Testis (tissue), 2 donors: ENCODE measurements at regions not wholly inside any gene's neighbourhood (a gene's known extent, or its start where the extent isn't known, plus 50 kb on each side); places are given as distances from the start of the nearest gene placed in this dataset.
"Not testable (repeated sequence)": the region's sequence is repeated elsewhere in the genome, so short reads cannot be mapped to it uniquely, and the experiment has no call there.

ENCODE experiments used
- DNase-seq: peaks from one replicate; pipeline ENCODE4 v3.0.0-alpha.2; 2019
- H3K27ac ChIP-seq, 2 donors: fragments of 200-600 bp; sonication (generic); one replicate each; pipeline ENCODE4 v1.5.1; 2019
- H3K27me3 ChIP-seq: fragments of 200-600 bp; sonication (generic); one replicate; pipeline ENCODE4 v1.5.1; 2019
- H3K36me3 ChIP-seq: fragments of 200-600 bp; sonication (generic); one replicate; pipeline ENCODE4 v1.5.1; 2017; ENCODE audit warnings: low read depth; ENCODE audit errors: missing control alignments
- H3K4me1 ChIP-seq: fragments of 200-600 bp; sonication (generic); one replicate; pipeline ENCODE4 v1.5.1; 2019
- H3K4me3 ChIP-seq, 2 donors: fragments of 200-600 bp; sonication (generic); one replicate each; pipeline ENCODE4 v1.5.1; 2017 to 2019
- H3K9me3 ChIP-seq: fragments of 200-600 bp; sonication (generic); one replicate; pipeline ENCODE4 v1.5.1; 2017
- CTCF ChIP-seq, 3 experiments: fragments of 450-650 bp in 2 of 3; fragments of 200-600 bp in 1 of 3; sonication (generic) in 1 of 3; IDR thresholded peaks; one replicate each; pipeline ENCODE4 v1.5.1; 2016 to 2019; ENCODE audit warnings: antibody characterized with exemption in 3 of 3, mild to moderate bottlenecking in 2 of 3, moderate library complexity in 1 of 3
- POLR2A ChIP-seq: fragments of 450-650 bp; IDR thresholded peaks from one replicate; pipeline ENCODE4 v1.6.1; 2017; ENCODE audit warnings: antibody characterized with exemption, mild to moderate bottlenecking, moderate library complexity
- WGBS, 2 donors: methylation state at CpG; one replicate each; pipeline ENCODE4 v1.1.5; 2018; 5-methylcytosine and 5-hydroxymethylcytosine counted together
- intact Hi-C: fragments of 100-400 bp; cut with DNase I; formaldehyde crosslinking; loops from one replicate; pipeline ENCODE4 v1.15.1; 2023; ENCODE audit warnings: low total_unique reads

GRCh38 chr2:88967844-88968243 lies 276.4 kb downstream of the RPIA start:
- Histone ChIP-seq H3K4me1 (no peaks in the 10 kb centered on the region), H3K36me3 (no peaks in the 10 kb centered on the region), H3K27ac (no peak overlapping the region), H3K4me3 (no peak overlapping the region), H3K9me3 (no peaks in the 10 kb centered on the region), H3K27me3 (no peaks in the 10 kb centered on the region)
- DNase-seq: no peak
- TF ChIP-seq CTCF (IDR thresholded peaks at IDR 0.05) (no peak), POLR2A (no peak)
- intact Hi-C loops: no loop called here
- 82 to 85% methylated on average over 3 of the region's 3 CpGs for WGBS, 2 donors

GRCh38 chr2:88978011-88978410 lies 286.5 kb downstream of the RPIA start:
- H3K9me3 ChIP-seq, DNase-seq, H3K27me3 ChIP-seq, H3K36me3 ChIP-seq, H3K4me1 ChIP-seq, intact Hi-C loops, H3K27ac ChIP-seq, H3K4me3 ChIP-seq: not testable (repeated sequence)
- 78 to 88% methylated on average over 1 to 2 of the region's 2 CpGs for WGBS, 2 donors

GRCh38 chr2:88978446-88978845 lies 287.0 kb downstream of the RPIA start:
- H3K9me3 ChIP-seq, H3K27ac ChIP-seq, DNase-seq, H3K4me1 ChIP-seq, H3K27me3 ChIP-seq, intact Hi-C loops, H3K36me3 ChIP-seq, H3K4me3 ChIP-seq: not testable (repeated sequence)
- 63% methylated on average over 1 of the region's 1 CpG for WGBS, 2 donors

- 67 to 86% methylated on average over 1 to 2 of the region's 2 CpGs for WGBS, 2 donors
- H3K27ac ChIP-seq, H3K4me3 ChIP-seq, H3K36me3 ChIP-seq, DNase-seq, H3K4me1 ChIP-seq, H3K27me3 ChIP-seq, intact Hi-C loops, H3K9me3 ChIP-seq: not testable (repeated sequence)
Observed at GRCh38 chr2:88984079-88984478, 292.6 kb downstream of the RPIA start.

GRCh38 chr2:88986721-88987330 lies 295.4 kb downstream of the RPIA start:
- H3K36me3 ChIP-seq, intact Hi-C loops, H3K27ac ChIP-seq, H3K4me3 ChIP-seq, H3K27me3 ChIP-seq, H3K4me1 ChIP-seq, H3K9me3 ChIP-seq: not testable (repeated sequence)
- WGBS, 2 donors: 26 to 58% methylated on average over 2 to 4 of the region's 4 CpGs
- DNase-seq: peak; percentile 42

- H3K4me1 ChIP-seq, H3K4me3 ChIP-seq, DNase-seq, intact Hi-C loops, H3K36me3 ChIP-seq, H3K27me3 ChIP-seq, H3K9me3 ChIP-seq, H3K27ac ChIP-seq: not testable (repeated sequence)
Observed at GRCh38 chr2:88988617-88989016, 297.1 kb downstream of the RPIA start.

- H3K4me1 ChIP-seq, DNase-seq, H3K27ac ChIP-seq, H3K9me3 ChIP-seq, H3K27me3 ChIP-seq, intact Hi-C loops, H3K4me3 ChIP-seq, H3K36me3 ChIP-seq: not testable (repeated sequence)
- WGBS, 2 donors: 91 to 92% methylated on average over 2 to 3 of the region's 3 CpGs
Observed at GRCh38 chr2:88992819-88993218, 301.3 kb downstream of the RPIA start.

- H3K9me3 ChIP-seq, H3K4me3 ChIP-seq, H3K27ac ChIP-seq, DNase-seq, H3K36me3 ChIP-seq, intact Hi-C loops, H3K4me1 ChIP-seq, H3K27me3 ChIP-seq: not testable (repeated sequence)
- no CpG with 5 or more reads among the region's 1 CpG for WGBS, 2 donors
Observed at GRCh38 chr2:88994856-88995255, 303.4 kb downstream of the RPIA start.

GRCh38 chr2:88996588-88996987 lies 305.1 kb downstream of the RPIA start:
- H3K36me3 ChIP-seq, H3K4me1 ChIP-seq, intact Hi-C loops, H3K27me3 ChIP-seq, H3K9me3 ChIP-seq, H3K4me3 ChIP-seq, DNase-seq, H3K27ac ChIP-seq: not testable (repeated sequence)
